Spleen (tissue), 11 donors: ENCODE measurements at regions not wholly inside any gene's neighbourhood (a gene's known extent, or its start where the extent isn't known, plus 50 kb on each side); places are given as distances from the start of the nearest gene placed in this dataset.

Source experiments
- DNase-seq: peaks from one replicate; pipeline ENCODE4 v3.0.0-alpha.2; 2020
- H3K27ac ChIP-seq, 8 donors: fragments of 200-600 bp; sonication (generic) in 7 of 8; 1 replicate in 4 of 8; 2 replicates in 4 of 8; pipeline versions ENCODE4 v1.5.0 to v1.8.0; 2016 to 2021; ENCODE audit warnings: inconsistent platforms in 4 of 8, mild to moderate bottlenecking in 4 of 8, moderate library complexity in 1 of 8
- H3K27me3 ChIP-seq, 7 donors: fragments of 200-600 bp; sonication (generic) in 6 of 7; replicated peaks in 1 of 7; 1 replicate in 4 of 7; 2 replicates in 3 of 7; pipeline versions ENCODE4 v1.5.0 to v1.8.0; 2016 to 2021; ENCODE audit warnings: inconsistent platforms in 3 of 7, mild to moderate bottlenecking in 1 of 7
- H3K36me3 ChIP-seq, 6 donors: fragments of 200-600 bp; sonication (generic) in 5 of 6; 1 replicate in 4 of 6; 2 replicates in 2 of 6; pipeline versions ENCODE4 v1.5.0 to v1.8.0; 2016 to 2021; ENCODE audit warnings: inconsistent platforms in 2 of 6
- H3K4me1 ChIP-seq, 6 donors: fragments of 200-600 bp; sonication (generic) in 5 of 6; 1 replicate in 3 of 6; 2 replicates in 3 of 6; pipeline versions ENCODE4 v1.5.0 to v1.8.0; 2016 to 2021; ENCODE audit warnings: inconsistent platforms in 3 of 6
- H3K4me3 ChIP-seq, 8 donors: fragments of 200-600 bp; sonication (generic) in 7 of 8; 1 replicate in 4 of 8; 2 replicates in 4 of 8; pipeline versions ENCODE4 v1.5.0 to v1.8.0; 2016 to 2021; ENCODE audit warnings: inconsistent platforms in 4 of 8, mild to moderate bottlenecking in 4 of 8, moderate library complexity in 2 of 8
- H3K9me3 ChIP-seq, 8 donors: fragments of 200-600 bp; sonication (generic) in 7 of 8; 1 replicate in 4 of 8; 2 replicates in 4 of 8; pipeline versions ENCODE4 v1.5.0 to v1.8.0; 2016 to 2021; ENCODE audit warnings: inconsistent platforms in 4 of 8
- CTCF ChIP-seq, 11 experiments: fragments of 200-600 bp in 7 of 11; fragments of 450-650 bp in 4 of 11; sonication (generic) in 4 of 11; IDR thresholded peaks in 8 of 11; conservative IDR thresholded peaks in 3 of 11; 1 replicate in 7 of 11; 2 replicates in 4 of 11; pipeline versions ENCODE4 v1.4.0 to v1.8.0; 2016 to 2021; ENCODE audit warnings: antibody characterized with exemption in 11 of 11, inconsistent platforms in 4 of 11, mild to moderate bottlenecking in 1 of 11
- POLR2A ChIP-seq, 3 donors: fragments of 450-650 bp; IDR thresholded peaks; one replicate each; pipeline ENCODE4 v1.5.1; 2017; ENCODE audit warnings: antibody characterized with exemption in 3 of 3, mild to moderate bottlenecking in 1 of 3
- POLR2AphosphoS5 ChIP-seq, 3 donors: sonication (generic); formaldehyde crosslinking; IDR thresholded peaks; one replicate each; pipeline ENCODE4 v1.5.1; 2017; ENCODE audit warnings: antibody characterized with exemption in 3 of 3
- WGBS, 5 donors: extraction: QIAGEN DNeasy Blood & Tissue Kit in 3 of 5; methylation state at CpG; one replicate each; pipeline versions ENCODE4 v1.1.5 to v1.1.7; 2013 to 2018; 5-methylcytosine and 5-hydroxymethylcytosine counted together
- intact Hi-C: fragments of 100-400 bp; cut with DNase I; formaldehyde crosslinking; loops from one replicate; pipeline ENCODE4 v1.15.0; 2023; ENCODE audit warnings: low total_unique reads
- donor health status: healthy with polysubstance abuse.
- donor health status: DM: no; HTN: no; CAD: no; lungs with moderate emphysema.
- donor health status: DM: no; HTN: no; CAD: no.
- donor health status: Bipolar disorder and iron deficiency.
- donor health status: healthy.
- donor health status: DM: no; HTN: no; CAD: no.
- donor health status: DM: yes; HTN: yes; CAD: no.

GRCh38 chr3:143208976-143209714, 89.6 kb downstream of the CHST2 start:
- Histone ChIP-seq H3K4me3 (no peak overlapping the region), H3K36me3 (no peaks in the 10 kb centered on the region), H3K9me3 (peaks cover 0 to 8% (median 0%) of the 10 kb centered on the region in 8 donors), H3K27me3 (no peaks in the 10 kb centered on the region), H3K27ac (no peak overlapping the region), H3K4me1 (peaks cover 0 to 8% (median 5%) of the 10 kb centered on the region in 6 donors)
- intact Hi-C loops = no loop called here
- TF ChIP-seq CTCF (IDR thresholded peaks at IDR 0.05 in 8 of 11, conservative IDR thresholded peaks at IDR 0.05 in 3 of 11) (no peak), POLR2A (IDR thresholded peaks at IDR 0.05) (no peak), POLR2AphosphoS5 (IDR thresholded peaks at IDR 0.05) (no peak)
- no peak for DNase-seq
- WGBS, 5 donors = 89 to 96% (median 94%) methylated on average over 3 of the region's 3 CpGs

GRCh38 chr3:143209715-143210059, 90.1 kb downstream of the CHST2 start:
- Histone ChIP-seq H3K4me1 (peaks cover 0 to 8% (median 5%) of the 10 kb centered on the region in 6 donors), H3K9me3 (peaks cover 0 to 8% (median 0%) of the 10 kb centered on the region in 8 donors), H3K27ac (no peak overlapping the region), H3K27me3 (no peaks in the 10 kb centered on the region), H3K36me3 (no peaks in the 10 kb centered on the region), H3K4me3 (no peak overlapping the region)
- 72 to 79% (median 76%) methylated on average over 4 of the region's 4 CpGs for WGBS, 5 donors
- intact Hi-C loops = no loop called here
- no peak for TF ChIP-seq CTCF (IDR thresholded peaks at IDR 0.05 in 8 of 11, conservative IDR thresholded peaks at IDR 0.05 in 3 of 11)
- TF ChIP-seq POLR2A (IDR thresholded peaks at IDR 0.05) = no peak
- no peak for TF ChIP-seq POLR2AphosphoS5 (IDR thresholded peaks at IDR 0.05)
- no peak for DNase-seq

- Histone ChIP-seq H3K4me3 (no peak overlapping the region), H3K27me3 (no peaks in the 10 kb centered on the region), H3K4me1 (peaks cover 0 to 8% (median 5%) of the 10 kb centered on the region in 6 donors), H3K9me3 (peaks cover 0 to 7% (median 0%) of the 10 kb centered on the region in 8 donors), H3K27ac (no peak overlapping the region), H3K36me3 (no peaks in the 10 kb centered on the region)
- intact Hi-C loops = no loop called here
- TF ChIP-seq POLR2A (IDR thresholded peaks at IDR 0.05) (no peak), CTCF (IDR thresholded peaks at IDR 0.05 in 8 of 11, conservative IDR thresholded peaks at IDR 0.05 in 3 of 11) (no peak), POLR2AphosphoS5 (IDR thresholded peaks at IDR 0.05) (no peak)
- DNase-seq = no peak
- WGBS, 5 donors = 78 to 92% (median 88%) methylated on average over 2 of the region's 2 CpGs
These were observed 90.6 kb downstream of the CHST2 start for GRCh38 chr3:143210141-143210540.

GRCh38 chr3:143215059-143215458, 95.5 kb downstream of the CHST2 start:
- Histone ChIP-seq H3K27me3 (no peaks in the 10 kb centered on the region), H3K4me3 (no peak overlapping the region), H3K4me1 (peaks cover 0 to 25% (median 4%) of the 10 kb centered on the region in 6 donors), H3K9me3 (no peaks in the 10 kb centered on the region), H3K27ac (no peak overlapping the region), H3K36me3 (no peaks in the 10 kb centered on the region)
- no peak for DNase-seq
- intact Hi-C loops = no loop called here
- WGBS, 5 donors = 78 to 97% (median 88%) methylated on average over 4 of the region's 4 CpGs
- no peak for TF ChIP-seq POLR2AphosphoS5 (IDR thresholded peaks at IDR 0.05)
